ENCODE measurements at regions not wholly inside any gene's neighbourhood (a gene's known extent, or its start where the extent isn't known, plus 50 kb on each side); places are given as distances from the start of the nearest gene placed in this dataset.
"Not testable (repeated sequence)": the region's sequence is repeated elsewhere in the genome, so short reads cannot be mapped to it uniquely, and the experiment has no call there.

DNA sequence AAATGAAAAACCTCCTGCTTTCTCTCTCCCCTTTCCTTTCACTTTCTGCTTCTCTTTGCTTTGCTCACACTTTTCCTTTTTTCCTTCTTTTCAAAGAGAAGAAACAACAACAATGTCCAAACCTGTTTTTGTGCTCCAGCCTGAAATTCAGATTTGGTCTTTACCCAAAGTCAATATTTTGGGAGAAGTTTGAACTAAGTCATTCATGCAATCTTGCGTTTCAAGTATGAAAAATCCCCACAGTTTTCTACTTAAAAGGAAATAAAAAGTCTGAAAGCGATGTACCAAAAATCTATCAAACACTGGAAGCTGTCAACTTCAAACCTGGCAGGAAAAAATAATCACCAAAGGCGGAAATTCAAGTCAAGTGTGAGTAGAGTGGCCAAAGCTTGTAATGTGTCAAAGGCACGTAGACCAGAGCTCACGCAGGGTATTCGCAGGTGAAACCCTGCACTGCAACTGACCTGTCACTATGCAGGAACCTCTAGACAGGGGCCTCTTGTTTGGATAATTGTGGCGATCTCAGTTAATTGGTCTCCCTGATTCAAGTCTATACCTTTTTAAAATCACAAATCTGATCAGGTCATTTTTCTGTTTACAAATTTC is 118.8 kb upstream of the GALNT15 start:
- no peak for DNase-seq

DNA sequence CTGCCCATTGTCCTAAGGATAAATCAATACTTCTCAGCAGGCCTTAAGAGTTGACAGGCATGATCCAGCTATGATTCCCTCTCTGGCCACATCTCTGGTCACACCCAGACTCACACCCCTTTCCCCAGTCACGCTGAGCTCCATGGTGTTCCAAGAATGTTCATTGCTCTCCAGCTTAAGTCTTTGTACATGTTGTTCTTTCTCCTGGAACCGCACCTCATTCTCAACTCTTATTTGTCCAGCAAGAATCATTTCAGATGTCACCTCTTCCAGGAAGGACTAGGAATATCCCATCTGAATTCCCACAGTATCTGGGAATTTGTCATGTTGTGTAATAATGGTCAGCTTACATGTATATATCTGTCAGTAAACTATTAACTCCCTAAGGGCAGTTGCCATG is 118.3 kb upstream of the GALNT15 start:
- DNase-seq, result no peak

DNA sequence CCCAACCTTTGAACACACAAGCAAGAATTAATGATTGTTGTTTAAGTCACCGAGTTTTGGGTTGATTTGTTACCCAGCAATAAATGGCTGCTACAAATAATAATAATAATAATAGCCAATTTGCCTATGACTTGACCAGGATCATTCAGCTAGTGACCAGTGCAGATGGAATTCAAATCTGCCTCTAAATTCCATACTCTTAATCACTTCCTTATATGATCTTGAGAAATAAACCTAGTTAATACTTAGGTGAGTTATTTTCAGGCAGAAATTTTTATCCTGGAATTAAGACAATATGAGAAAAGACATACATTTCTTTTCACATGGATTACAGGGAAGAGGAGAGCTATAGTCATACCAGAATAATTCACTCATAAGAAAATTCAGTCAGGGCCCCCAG is 116.0 kb upstream of the GALNT15 start:
- no peak for DNase-seq

DNA sequence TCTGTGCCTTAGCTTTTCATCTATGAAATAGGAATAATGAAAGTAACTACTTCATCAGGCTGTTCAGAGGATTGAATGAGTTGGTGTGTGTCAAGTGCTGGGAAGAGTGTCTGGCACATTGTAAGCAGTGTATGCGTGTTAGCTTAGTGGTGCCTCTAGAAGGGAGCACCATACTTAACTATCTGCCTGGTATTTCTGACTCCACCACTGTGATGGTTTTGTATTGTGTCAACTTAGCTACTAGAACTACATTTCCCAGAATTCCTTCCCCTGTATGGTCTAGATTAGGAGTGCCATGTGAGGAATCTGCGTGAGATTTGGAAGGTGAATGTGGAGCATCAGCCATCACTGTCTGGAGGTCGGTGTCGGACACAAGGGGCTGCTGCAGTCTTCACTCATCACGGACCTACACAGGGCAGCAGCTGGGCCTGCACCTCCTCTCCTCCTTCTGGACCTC is 115.4 kb upstream of the GALNT15 start:
- no peak for DNase-seq

DNA sequence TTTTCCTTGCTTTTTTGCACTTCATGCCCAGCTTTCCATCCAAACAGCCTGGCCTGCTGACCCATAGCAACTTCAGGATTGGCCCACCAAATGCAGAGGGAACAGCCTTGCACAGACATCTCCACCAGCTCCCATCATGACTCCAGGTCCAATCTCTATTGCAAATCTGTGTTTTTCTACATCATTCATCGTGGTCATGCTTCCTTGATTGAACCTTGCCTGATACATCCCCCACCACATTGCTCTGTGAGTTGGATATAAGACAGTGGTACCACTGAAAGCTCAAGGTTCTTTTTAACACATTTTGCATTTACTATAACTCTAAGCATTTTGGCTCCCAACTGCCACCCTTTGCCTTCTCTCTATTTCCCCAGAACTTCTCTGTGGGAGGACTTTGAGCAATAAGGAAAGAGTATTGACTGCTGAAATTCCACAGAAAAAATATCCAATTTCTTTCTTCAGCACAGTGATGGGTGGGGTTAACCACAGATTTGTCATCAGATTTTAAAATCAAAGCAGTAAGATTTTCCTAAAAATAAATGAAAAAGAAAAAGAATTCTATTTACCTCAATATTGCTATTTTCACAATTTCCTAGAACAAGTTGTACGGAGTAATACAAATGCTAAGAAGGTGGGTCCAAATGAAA is 114.6 kb upstream of the GALNT15 start:
- no peak for DNase-seq

DNA sequence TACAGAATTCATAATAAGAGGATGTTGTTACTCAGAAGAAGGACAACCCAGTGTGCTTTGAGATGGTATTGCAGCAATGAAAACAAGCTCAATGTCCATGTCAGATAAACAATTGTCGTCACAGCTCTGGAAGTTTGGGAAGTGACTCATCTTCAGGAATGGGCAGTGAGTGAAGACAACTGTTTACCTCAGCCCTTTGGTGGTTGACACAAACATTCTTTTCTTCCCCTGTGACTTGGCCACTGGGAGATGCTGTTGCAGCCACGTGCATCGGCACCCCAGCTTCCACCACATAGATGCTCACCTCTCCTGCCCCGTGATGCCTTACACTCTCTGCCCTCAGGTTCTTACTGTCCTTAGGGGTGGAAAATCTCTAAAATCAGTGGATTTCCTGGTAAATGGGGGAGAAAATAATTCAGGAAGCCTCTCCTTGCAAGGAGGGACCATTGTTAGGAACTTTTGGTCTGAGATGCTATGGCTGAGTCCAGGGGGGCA is 114.1 kb upstream of the GALNT15 start:
- DNase-seq, result no peak

DNA sequence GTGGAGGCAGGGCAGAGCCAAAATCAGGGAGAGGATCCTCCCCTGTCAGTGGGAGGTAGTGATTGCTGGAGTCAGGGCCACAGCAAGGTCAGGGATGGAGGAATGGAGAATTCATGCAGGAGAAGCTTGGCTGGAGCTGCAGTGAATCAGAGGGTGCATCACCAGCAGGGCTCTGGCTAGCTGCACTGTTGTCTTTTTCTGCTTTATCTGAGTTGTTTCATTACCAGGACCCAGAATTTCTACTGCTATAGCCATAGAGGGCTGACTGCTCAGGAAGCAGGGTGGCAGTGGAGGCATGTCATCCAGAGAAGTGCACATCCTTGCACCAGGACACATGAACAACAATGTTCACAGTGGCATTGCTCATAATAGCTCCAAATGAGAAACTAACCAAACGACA is 113.5 kb upstream of the GALNT15 start:
- no peak for DNase-seq

DNA sequence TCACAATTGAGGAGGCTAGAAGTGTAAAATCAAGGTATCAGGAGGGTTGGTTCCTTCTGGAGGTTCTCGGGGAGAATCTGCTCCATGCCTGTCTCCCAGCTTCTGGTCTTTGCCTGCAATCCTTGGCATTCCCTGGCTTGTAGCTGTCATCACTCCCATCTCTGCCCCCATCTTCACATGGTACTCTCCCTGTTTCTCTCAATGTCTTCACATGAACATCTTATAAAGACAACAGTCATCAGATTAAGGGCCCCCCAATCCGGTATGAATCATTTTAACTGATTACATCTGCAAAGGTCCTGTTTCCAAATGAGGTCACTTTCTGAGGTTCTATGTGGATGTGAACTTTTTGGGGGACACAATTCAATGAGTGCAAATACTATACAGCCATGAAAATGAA is 113.0 kb upstream of the GALNT15 start:
- no peak for DNase-seq

DNA sequence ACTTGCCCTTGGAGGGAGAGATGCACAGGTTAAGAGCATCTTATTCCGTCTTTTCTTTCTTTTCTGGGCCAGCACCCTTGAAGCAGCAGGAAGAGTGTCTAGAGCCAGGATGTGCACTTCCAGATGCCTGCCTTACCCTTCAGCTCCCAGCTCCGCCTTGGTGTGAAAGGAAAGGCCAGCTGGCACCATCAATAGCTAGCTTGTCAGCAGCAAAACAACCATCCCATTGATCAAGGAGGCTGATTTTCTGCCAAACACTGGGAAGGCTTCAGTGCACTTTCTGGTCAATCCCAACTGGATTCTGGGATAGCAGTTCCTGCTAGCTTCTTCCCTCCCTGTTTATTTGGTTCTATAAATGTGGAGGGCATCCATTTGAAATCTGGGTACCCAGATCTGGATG is 110.9 kb upstream of the GALNT15 start:
- DNase-seq, result no peak

DNA sequence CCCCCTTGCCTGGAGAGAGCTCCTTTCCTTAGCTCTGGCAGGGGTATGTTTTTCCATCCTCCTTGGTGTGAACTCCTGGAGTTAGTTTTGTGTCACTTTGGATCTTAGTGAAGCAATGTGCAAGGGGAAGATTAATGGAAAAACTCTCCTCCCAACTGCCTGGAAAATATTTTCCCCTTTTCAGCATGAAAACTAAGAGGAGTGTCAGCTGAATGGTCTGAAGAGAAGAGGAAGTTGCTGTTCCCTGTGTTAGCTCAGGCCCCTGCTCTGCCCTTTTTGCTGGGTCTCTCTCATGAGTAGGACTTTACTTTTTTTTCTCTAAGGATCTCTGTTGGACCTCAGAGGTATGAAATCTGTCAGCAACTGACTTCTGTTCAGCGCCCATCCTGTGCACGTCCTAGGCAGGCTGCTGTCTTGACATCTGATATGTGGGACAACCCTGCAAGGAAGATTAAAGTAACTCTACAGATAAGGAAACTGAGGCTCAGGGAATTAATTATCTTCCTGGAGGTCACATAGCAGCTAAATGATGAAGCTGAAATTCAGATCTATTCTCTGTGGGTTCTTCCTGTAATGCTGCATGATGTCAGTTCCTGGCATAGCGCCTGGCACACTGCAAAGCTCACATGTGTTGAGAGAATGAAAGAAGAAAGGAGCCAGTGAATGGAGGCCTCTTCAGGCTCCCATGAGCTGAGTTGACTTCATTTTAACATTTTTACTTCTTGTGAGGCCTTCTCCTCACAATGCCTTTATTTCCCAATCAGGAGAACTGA is 109.7 kb upstream of the GALNT15 start:
- DNase-seq, result peak; percentile 7

DNA sequence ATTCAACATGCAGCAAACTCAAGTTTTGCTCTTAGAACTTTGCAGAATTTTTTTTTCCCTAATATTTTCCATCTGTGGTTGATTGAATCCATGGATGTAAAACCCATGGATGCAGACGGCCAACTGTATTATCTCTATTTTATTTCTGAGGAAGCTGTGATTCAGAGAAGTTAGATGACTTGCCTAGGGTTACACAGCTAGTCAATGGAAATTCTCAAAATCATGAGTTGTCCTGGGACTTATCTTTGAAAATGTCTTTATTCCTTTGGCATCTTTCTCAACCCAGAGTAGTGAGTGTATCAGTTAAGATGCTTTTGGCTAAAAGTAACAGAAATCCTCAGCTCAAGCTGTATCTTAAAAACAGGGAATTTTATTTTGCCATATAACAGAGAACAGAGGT is 107.9 kb upstream of the GALNT15 start:
- no peak for DNase-seq

DNA sequence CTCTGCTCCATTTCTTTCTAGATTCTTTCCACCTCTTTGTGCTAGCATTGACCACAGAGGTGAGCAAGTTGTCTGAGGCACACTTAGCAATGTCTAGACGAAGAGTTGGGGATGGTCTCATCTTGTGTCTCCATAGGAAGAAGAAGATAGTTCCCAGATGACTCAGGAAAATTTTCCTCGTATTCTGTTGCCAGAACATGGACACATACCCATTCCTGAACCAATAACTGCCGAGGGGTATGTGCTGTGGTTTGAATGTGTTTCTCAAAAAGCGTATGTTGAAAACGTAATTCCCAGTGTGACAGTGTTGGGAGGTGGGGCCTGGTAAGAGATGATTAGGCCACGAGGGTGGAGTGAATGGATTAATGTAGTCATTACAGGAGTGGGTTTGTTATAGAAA is 107.5 kb upstream of the GALNT15 start:
- no peak for DNase-seq

DNA sequence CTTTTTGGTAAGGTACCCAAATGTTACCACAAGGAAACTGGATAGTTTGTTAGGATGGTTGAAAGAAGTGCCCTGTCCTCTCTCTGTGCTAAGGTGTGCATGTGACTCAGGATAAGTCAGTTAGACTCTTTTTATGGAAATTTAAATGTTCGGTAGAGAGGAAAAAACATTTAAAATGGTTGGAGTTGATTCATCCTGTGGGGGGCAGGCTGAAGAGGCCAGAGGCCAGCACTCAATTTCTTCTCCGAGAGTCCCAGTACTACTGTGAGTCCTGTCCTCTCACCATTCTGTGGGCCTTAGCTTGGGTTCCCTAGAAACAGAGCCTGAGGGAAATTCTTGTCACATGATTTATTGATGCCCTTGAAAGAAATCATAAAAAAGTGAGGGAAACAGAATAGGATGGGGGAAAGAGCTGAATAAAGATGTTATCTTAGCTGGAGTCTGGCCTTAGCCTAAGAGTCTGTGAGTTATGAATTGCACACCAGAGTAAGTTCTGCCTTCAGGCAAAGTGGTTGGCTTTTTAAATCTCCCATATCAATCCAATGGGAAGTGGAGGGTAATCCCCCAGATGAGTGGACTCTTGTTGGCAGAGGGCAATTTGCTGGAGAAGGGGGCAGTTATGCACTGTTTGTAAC is 106.5 kb upstream of the GALNT15 start:
- no peak for DNase-seq

DNA sequence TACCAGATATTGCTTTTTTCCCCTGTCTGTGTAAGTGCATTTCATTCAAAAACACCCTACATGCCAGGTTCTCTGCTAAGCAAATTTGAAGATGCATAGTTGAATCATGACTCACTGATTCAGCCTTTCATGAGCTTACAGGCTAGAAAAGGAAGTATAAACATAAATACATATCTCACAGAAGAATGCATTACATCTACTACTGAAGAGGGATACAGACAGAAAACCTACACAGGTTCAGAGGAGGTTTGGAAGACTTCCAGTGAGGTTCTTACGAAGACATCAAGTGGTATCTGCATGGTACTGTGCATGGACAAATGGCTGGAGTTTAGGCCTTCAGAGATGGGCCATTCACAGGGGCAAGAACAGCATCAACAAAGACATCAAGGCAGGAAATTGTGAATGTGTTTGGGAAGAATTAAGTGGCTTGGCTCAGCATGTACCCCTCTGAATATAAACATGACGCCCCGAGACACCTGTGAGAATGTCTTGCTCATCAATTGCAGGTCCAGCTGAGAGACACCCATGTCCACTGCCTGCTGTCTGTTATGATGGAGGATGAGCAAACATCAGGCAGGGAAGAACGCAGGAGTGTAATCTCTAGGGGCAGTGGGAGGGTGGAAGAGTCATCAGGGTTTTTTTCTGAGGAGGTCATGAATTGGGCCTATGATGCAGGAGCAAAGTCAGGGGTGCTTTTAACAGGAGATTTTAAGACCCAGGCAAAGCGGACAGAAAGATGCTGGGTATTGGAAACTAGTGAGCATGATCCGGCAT is 105.1 kb upstream of the GALNT15 start:
- no peak for DNase-seq

DNA sequence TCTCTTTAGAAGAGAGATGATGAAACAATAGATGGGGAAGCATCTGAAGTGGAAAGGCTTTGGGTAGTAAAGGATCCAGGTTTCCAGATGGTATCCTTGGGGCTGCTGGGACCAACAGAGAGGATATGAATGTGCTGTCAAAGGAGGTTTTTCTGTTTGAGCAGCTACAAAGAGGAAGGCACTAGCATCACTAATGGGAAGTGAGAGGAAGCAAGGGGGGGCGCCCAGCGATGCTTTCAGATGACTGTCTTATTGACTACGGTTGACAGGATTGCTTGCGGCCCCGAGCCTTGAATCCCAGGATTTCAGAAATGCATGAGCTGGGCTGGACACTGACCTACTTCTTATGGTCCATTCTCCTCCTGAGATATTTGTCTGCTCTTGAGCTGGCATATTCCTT is 103.8 kb upstream of the GALNT15 start:
- DNase-seq, result no peak

DNA sequence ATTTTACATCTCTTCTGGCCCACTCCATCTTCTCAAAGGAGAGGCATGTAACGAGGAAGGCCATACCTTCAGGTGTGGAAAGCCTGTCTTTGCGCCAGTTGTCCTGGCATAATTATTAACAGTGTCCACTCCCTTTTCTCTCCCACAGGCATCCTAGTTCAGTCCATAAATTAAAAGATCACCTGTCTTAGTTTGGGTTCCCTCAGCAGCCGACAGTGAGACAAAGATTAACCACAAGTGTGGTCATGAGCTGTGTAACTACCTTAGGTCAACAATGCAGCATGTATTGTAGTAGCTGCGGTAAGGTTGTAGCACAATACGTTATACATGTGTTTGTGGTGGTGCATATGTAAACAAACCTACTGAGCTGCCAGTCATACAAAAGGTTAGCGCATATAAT is 103.3 kb upstream of the GALNT15 start:
- no peak for DNase-seq

DNA sequence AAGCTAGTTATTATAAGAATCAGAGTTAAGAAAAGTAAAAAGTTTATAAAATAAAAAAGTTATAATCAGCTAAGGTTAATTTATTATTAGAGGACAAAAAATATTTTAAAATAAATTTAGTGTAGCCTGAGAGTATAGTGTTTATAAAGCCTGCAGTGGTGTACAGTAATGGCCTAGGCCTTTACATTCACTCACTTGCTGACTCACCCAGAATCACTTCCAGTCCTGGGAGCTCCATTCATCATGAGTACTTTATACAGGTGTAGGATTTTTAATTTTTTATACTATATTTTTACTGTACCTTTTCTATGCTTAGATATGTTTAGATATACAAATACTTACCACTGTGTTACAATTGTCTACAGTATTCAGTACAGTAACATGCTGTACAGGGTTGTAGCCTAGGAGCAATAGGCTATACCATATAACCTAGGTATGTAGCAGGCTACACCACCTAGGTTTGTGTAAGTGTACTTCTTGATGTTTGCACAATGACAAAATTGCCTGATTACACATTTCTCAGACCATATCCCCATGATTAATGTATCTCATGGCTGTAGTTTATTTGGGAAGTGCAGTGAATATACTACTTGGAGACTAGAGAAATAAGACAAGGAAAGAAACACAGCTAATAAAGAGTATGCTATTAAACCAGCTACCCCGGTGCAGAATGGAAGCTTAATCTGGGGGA is 101.9 kb upstream of the GALNT15 start:
- no peak for DNase-seq

DNA sequence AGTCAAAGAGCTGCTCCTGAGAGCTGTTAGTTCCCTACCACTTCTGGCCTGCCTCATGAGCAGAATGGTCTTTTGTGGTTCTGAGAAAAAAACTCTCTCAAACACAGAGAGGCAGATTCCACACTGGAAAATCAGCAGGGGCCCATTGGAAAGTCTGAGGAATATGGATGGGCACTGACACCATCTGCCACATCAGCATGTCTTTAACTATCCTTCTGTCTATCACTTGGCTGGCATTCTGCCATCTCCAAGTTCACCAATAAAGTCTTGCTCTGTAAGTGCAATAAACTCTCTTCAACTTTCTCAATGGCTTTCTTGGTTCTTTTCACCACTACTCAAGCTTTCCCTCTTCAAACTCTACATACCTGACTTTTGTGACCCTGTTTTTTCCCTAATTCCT is 101.3 kb upstream of the GALNT15 start:
- DNase-seq, result no peak

DNA sequence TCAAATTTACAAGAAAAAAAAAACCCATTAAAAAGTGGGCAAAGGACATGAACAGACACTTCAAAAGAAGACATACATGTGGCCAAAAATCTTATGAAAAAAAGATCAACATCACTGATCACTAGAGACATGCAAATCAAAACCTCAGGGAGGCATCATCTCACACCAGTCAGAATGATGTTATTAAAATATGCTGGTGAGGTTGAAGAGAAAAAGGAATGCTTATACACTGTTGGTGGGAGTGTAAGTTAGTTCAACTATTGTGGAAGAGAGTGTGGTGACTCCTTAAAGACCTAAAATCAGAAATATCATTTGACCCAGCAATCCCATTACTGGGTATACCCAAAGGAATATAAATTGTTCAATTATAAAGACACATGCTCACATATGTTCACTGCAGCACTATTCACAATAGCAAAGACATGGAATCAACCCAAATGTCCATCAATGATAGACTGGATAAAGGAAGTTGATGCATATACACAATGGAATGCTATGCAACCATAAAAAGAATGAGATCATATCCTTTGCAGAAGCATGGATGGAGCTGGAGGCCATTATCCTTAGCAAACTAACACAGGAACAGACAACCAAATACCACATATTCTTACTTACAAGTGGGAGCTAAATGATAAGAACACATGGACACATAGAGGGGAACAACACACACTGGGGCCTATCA is 100.3 kb upstream of the GALNT15 start:
- not testable (repeated sequence) for DNase-seq

DNA sequence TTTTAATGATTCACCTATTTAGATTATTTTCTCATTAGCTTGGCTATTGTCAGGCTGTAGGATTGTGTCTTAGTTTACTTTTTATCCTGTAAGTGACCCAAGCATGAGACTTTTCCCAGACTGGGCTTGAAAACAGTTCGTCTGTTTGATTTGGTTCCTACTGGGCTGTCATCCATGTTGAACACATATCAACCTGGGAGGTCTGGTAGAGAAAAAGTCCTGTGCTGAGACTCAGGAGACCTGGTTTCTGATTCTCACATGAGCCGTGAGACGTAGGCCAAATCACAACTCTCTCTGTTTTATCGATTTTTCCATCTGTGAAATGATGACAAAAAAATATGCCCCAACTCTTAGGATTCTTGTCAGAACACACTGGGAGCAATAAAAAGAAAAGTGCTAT is 98.8 kb upstream of the GALNT15 start:
- no peak for DNase-seq

DNA sequence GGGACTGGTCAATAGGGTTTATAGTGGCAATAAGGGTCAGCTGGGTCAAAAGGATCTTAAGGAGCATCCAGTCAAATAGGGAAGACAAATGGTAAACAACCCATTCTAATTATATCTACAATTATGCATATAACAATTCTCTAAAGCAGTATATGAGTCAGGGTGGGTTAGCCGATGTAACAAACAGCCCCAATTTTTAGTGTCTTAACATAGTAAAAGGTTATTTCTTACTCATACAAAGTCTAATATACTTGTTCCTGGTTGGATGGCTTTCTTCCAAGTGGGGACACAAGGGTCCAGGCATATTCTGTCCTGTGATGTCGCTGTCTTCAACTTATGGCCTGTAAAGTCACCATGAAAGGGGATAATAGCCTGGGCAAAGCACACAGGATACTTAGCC is 97.9 kb upstream of the GALNT15 start:
- DNase-seq, result no peak

DNA sequence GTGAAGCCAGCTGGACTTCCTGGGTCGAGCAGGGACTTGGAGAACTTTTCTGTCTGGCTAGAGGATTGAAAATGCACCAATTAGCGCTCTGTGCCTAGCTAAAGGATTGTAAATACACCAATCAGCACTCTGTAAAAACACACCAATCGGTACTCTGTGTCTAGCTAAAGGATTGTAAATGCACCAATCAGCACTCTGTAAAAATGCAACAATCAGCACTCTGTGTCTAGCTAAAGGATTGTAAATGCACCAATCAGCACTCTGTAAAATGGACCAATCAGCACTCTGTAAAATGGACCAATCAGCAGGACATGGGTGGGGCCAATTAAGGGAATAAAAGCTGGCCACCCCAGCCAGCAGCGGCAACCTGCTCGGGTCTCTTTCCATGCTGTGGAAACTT is 97.3 kb upstream of the GALNT15 start:
- not testable (repeated sequence) for DNase-seq
